ENCODE measurements at regions not wholly inside any gene's neighbourhood (a gene's known extent, or its start where the extent isn't known, plus 50 kb on each side); places are given as distances from the start of the nearest gene placed in this dataset.

DNA sequence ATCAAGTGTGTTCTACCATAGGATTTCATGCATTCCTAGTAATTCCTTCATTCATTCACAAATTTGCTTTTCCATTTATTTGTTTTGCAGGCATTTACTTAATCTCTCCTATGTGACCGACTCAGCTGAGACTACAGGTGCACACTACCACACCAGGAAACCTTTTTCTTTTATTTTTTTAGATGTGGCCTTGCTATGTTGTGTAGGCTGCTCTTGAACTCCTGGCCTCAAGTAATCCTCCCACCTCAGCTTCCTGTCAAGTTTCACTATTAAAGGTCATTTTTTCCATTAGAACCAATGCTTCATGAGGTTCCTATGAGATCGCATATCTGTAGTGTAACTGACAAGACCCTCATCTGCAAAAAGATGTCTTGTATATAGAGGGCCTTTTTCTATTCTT is 1218.7 kb downstream of the VRK1 start:
- TF ChIP-seq POLR2A (IDR thresholded peaks at IDR 0.05; ENCODE audit: low read length) (no peak), GATA1 (IDR thresholded peaks at IDR 0.05; ENCODE audit: low read depth, low read length) (no peak)

All from erythroblast (primary cell).